Endothelial cell (in vitro differentiated cells): ENCODE measurements at regions not wholly inside any gene's neighbourhood (a gene's known extent, or its start where the extent isn't known, plus 50 kb on each side); places are given as distances from the start of the nearest gene placed in this dataset.

Experiments
- DNase-seq: peaks from one replicate; pipeline ENCODE4 v3.0.0; 2021; ENCODE audit warnings: low spot score
- H3K27ac Mint-ChIP-seq: one replicate; pipeline ENCODE4 v1.8.0; 2021; ENCODE audit warnings: mixed read lengths, inconsistent platforms; ENCODE audit not compliant: unreplicated experiment
- H3K27me3 Mint-ChIP-seq: one replicate; pipeline ENCODE4 v1.8.0; 2021; ENCODE audit warnings: mild to moderate bottlenecking, moderate library complexity, mixed read lengths, inconsistent platforms; ENCODE audit not compliant: unreplicated experiment
- H3K36me3 Mint-ChIP-seq: one replicate; pipeline ENCODE4 v1.8.0; 2021; ENCODE audit warnings: mild to moderate bottlenecking, low read depth, mixed read lengths, inconsistent platforms; ENCODE audit not compliant: unreplicated experiment
- H3K4me1 Mint-ChIP-seq: one replicate; pipeline ENCODE4 v1.8.0; 2021; ENCODE audit warnings: mild to moderate bottlenecking, mixed read lengths, inconsistent platforms; ENCODE audit not compliant: unreplicated experiment
- H3K4me3 Mint-ChIP-seq: one replicate; pipeline ENCODE4 v1.8.0; 2021; ENCODE audit warnings: mild to moderate bottlenecking, mixed read lengths, inconsistent platforms; ENCODE audit not compliant: unreplicated experiment
- H3K9me3 Mint-ChIP-seq: one replicate; pipeline ENCODE4 v1.8.0; 2021; ENCODE audit warnings: mixed read lengths, inconsistent platforms; ENCODE audit not compliant: unreplicated experiment
- TF ChIP-seq, protein P1 (sequence below): fragments of 200-600 bp; sonication (generic); IDR thresholded peaks from one replicate; pipeline ENCODE4 v1.5.0; 2021; ENCODE audit warnings: antibody characterized with exemption; ENCODE audit not compliant: unreplicated experiment

GRCh38 chr5:125558466-125558865, 812.0 kb upstream of the ZNF608 start:
- H3K36me3 Mint-ChIP-seq, result no peaks in the 10 kb centered on the region
- no peaks in the 10 kb centered on the region for H3K27me3 Mint-ChIP-seq
- TF ChIP-seq, protein P1, sequence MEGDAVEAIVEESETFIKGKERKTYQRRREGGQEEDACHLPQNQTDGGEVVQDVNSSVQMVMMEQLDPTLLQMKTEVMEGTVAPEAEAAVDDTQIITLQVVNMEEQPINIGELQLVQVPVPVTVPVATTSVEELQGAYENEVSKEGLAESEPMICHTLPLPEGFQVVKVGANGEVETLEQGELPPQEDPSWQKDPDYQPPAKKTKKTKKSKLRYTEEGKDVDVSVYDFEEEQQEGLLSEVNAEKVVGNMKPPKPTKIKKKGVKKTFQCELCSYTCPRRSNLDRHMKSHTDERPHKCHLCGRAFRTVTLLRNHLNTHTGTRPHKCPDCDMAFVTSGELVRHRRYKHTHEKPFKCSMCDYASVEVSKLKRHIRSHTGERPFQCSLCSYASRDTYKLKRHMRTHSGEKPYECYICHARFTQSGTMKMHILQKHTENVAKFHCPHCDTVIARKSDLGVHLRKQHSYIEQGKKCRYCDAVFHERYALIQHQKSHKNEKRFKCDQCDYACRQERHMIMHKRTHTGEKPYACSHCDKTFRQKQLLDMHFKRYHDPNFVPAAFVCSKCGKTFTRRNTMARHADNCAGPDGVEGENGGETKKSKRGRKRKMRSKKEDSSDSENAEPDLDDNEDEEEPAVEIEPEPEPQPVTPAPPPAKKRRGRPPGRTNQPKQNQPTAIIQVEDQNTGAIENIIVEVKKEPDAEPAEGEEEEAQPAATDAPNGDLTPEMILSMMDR, result no peak
- H3K4me1 Mint-ChIP-seq, result no peaks in the 10 kb centered on the region
- no peak overlapping the region for H3K4me3 Mint-ChIP-seq
- H3K27ac Mint-ChIP-seq, result no peak overlapping the region
- no peak for DNase-seq
- H3K9me3 Mint-ChIP-seq, result no peaks in the 10 kb centered on the region

DNA sequence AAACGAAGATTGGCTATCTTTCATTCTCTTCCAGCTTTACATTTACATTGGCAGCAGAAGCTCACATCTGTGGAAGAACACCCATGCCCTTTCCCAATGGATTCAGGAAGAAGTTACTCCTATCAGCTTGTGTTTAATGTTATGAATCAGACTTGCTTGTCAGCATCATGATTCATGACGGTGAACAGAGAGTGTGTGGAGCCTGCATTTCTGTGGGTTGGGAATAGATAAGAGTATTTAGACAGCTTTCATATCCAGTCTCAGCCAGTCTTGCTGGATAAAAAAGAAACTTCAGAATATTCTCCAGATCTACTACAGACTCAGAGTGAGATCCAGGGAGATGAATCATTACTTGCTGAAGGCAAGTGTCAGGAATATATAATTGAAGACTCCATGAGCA, 812.9 kb upstream of the ZNF608 start:
- Mint-ChIP-seq H3K4me3 (no peak overlapping the region), H3K36me3 (no peaks in the 10 kb centered on the region), H3K27me3 (no peaks in the 10 kb centered on the region), H3K27ac (no peak overlapping the region), H3K9me3 (no peaks in the 10 kb centered on the region), H3K4me1 (no peaks in the 10 kb centered on the region)
- TF ChIP-seq, protein P1, result no peak
- DNase-seq, result no peak

- no peak for DNase-seq
These were observed 814.2 kb upstream of the ZNF608 start for GRCh38 chr5:125560476-125561225.

DNA sequence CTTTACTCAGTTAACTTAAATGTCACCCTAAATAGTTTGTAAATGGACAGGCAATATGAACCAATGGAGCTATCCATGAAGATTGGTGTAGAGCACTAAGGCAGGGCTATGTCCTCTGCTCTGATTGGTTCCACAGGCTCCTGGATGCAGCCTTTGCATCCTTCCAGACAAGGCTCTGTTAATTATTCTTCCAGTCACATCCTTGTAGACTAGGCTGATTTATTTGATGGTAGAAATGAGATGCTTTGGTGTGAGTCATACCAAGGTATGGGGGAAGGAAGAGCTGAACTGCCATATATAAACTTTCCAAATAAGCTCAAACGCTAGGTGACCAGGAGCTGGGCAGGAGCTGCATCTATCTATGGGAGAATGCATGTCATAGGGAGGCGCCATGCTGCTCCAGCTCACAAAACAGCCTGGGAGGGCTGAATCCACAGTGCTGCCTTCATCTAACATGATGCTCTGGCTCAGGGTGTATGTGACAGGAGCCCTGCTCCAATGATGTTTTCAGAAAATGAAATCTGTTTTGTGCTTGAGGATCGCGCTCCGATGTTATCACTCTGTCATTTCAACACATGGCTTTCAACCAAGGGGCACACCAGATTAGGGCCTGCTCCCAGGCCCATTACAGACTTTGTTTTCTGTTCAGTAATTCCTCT, 818.0 kb upstream of the ZNF608 start:
- peaks cover 6% of the 10 kb centered on the region for H3K9me3 Mint-ChIP-seq

More at GRCh38 chr5:125560476-125561225, 814.2 kb upstream of the ZNF608 start:
- Mint-ChIP-seq H3K4me1 (no peaks in the 10 kb centered on the region), H3K27me3 (peaks cover 1% of the 10 kb centered on the region), H3K9me3 (no peaks in the 10 kb centered on the region), H3K27ac (no peak overlapping the region), H3K36me3 (no peaks in the 10 kb centered on the region), H3K4me3 (no peak overlapping the region)
- TF ChIP-seq, protein P1, result no peak

More for the DNA sequence above, 818.0 kb upstream of the ZNF608 start:
- Mint-ChIP-seq H3K36me3 (no peaks in the 10 kb centered on the region), H3K27ac (no peak overlapping the region), H3K4me3 (no peak overlapping the region), H3K4me1 (no peaks in the 10 kb centered on the region), H3K27me3 (peaks cover 1% of the 10 kb centered on the region)
- TF ChIP-seq, protein P1, result no peak
- DNase-seq, result no peak
